PC-9 (cell line): ENCODE measurements at regions not wholly inside any gene's neighbourhood (a gene's known extent, or its start where the extent isn't known, plus 50 kb on each side); places are given as distances from the start of the nearest gene placed in this dataset.
A peak's percentile ranks its signal among the peaks of the same experiment; 100 is the strongest.

Experiments used
- BruUV-seq: library from RNA; stranded (reverse); fragments of 400-500 nt; replicated peaks from 2 replicates; lab custom pipeline; 2021; lab: Mats Ljungman, UMichigan
- CTCF ChIA-PET: fragments of 300-600 bp; sonication (Branson Sonifier 250); formaldehyde crosslinking; loops from one replicate; lab custom pipeline; 2022; ENCODE audit warnings: antibody characterized with exemption; lab: Charles Lee
- POLR2A ChIA-PET: fragments of 300-600 bp; sonication (Branson Sonifier 250); formaldehyde crosslinking; loops from one replicate; lab custom pipeline; 2022; ENCODE audit warnings: antibody characterized with exemption; ENCODE audit not compliant: unreplicated experiment; lab: Charles Lee
- DNase-seq, 2 experiments: peaks; one replicate each; pipeline versions ENCODE4 v3.0.0 to v3.0.0-alpha.2; 2015 to 2022; ENCODE audit warnings: mixed read lengths in 1 of 2
- H2AFZ ChIP-seq: fragments of 200-600 bp; sonication (generic); 2 replicates; pipeline ENCODE4 v1.8.1; 2017; ENCODE audit warnings: antibody characterized with exemption
- H3F3A ChIP-seq: fragments of 200-600 bp; sonication (generic); 2 replicates; pipeline ENCODE4 v1.8.1; 2017; ENCODE audit warnings: antibody characterized with exemption, mild to moderate bottlenecking, low read depth; ENCODE audit not compliant: insufficient read depth
- H3K27ac ChIP-seq: fragments of 200-600 bp; sonication (generic); 2 replicates; pipeline ENCODE4 v1.6.1; 2016; ENCODE audit warnings: mixed run types
- H3K27me3 ChIP-seq: fragments of 200-600 bp; sonication (generic); 2 replicates; pipeline ENCODE4 v1.6.1; 2016; ENCODE audit warnings: low read depth, mixed run types; ENCODE audit not compliant: insufficient read depth
- H3K36me3 ChIP-seq: fragments of 200-600 bp; sonication (generic); 2 replicates; pipeline ENCODE4 v1.6.1; 2016; ENCODE audit warnings: low read depth, mixed run types
- H3K4me1 ChIP-seq: fragments of 200-600 bp; sonication (generic); replicated peaks from 2 replicates; pipeline ENCODE4 v1.6.1; 2016; ENCODE audit warnings: mixed run types; ENCODE audit not compliant: insufficient read depth
- H3K4me2 ChIP-seq: fragments of 200-600 bp; sonication (generic); 2 replicates; pipeline ENCODE4 v1.6.1; 2017; ENCODE audit warnings: mixed run types
- H3K4me3 ChIP-seq: fragments of 200-600 bp; sonication (generic); 2 replicates; pipeline ENCODE4 v1.6.1; 2016; ENCODE audit warnings: mixed run types
- H3K79me2 ChIP-seq: fragments of 200-600 bp; sonication (generic); 2 replicates; pipeline ENCODE4 v1.6.1; 2017; ENCODE audit warnings: low read depth, mixed run types
- H3K9me2 ChIP-seq: fragments of 200-600 bp; sonication (generic); 2 replicates; pipeline ENCODE4 v1.8.1; 2017; ENCODE audit warnings: mild to moderate bottlenecking; ENCODE audit not compliant: insufficient read depth
- H3K9me3 ChIP-seq: fragments of 200-600 bp; sonication (generic); 2 replicates; pipeline ENCODE4 v1.8.1; 2016; ENCODE audit warnings: low read depth; ENCODE audit not compliant: insufficient read depth
- H4K20me1 ChIP-seq: fragments of 200-600 bp; sonication (generic); 2 replicates; pipeline ENCODE4 v1.8.1; 2017; ENCODE audit not compliant: insufficient read depth
- CTCF ChIP-seq: fragments of 200-600 bp; sonication (generic); conservative IDR thresholded peaks from 2 replicates; pipeline ENCODE4 v1.6.1; 2017; ENCODE audit warnings: mixed run types, antibody characterized with exemption, mild to moderate bottlenecking, moderate library complexity
- EZH2 ChIP-seq: fragments of 200-600 bp; sonication (generic); IDR thresholded peaks from 2 replicates; pipeline ENCODE4 v1.8.0; 2017; ENCODE audit warnings: antibody characterized with exemption, low read depth
- intact Hi-C: fragments of 100-400 bp; cut with micrococcal nuclease; formaldehyde crosslinking; loops from one replicate; pipeline ENCODE4 v1.10.0; 2022; ENCODE audit not compliant: unreplicated experiment

GRCh38 chr6:6734479-6735465 lies 146.3 kb downstream of the LY86 start:
- no peaks in the 10 kb centered on the region for H3K36me3 ChIP-seq
- no peaks in the 10 kb centered on the region for H4K20me1 ChIP-seq
- peaks cover 9% of the 10 kb centered on the region; the same call in 1 of the 2 replicates for H3F3A ChIP-seq
- CTCF ChIA-PET = interaction anchor here (0.6 to 1.0 kb wide), 4 partner anchors 8 to 504 kb away, joined by 3 to 4 read pairs (median 3); no protein-coding TSS in a partner anchor
- POLR2A ChIA-PET = interaction anchor here (0.6 kb wide), 1 partner anchor 405 kb away, joined by 5 read pairs; no protein-coding TSS in a partner anchor
- no TSS peak for BruUV-seq
- H3K27me3 ChIP-seq = no peaks in the 10 kb centered on the region
- H3K4me1 ChIP-seq = peaks cover 17% of the 10 kb centered on the region
- no peaks in the 10 kb centered on the region for H3K9me3 ChIP-seq
- TF ChIP-seq CTCF = no peak
- TF ChIP-seq EZH2 = no peak
- H3K79me2 ChIP-seq = no peaks in the 10 kb centered on the region
- peak overlapping the region; percentile 87 for H2AFZ ChIP-seq
- peak overlapping the region; percentile 87 for H3K27ac ChIP-seq
- H3K4me3 ChIP-seq = no peak overlapping the region; the same call in 1 of the 2 replicates
- H3K9me2 ChIP-seq = no peaks in the 10 kb centered on the region
- intact Hi-C loops = loop anchor here (5.0 kb wide), 1 partner anchor 68 kb away; no protein-coding TSS in a partner anchor
- peak overlapping the region; percentile 77 for H3K4me2 ChIP-seq
- peak; percentile 33 to 65 for DNase-seq

- Histone ChIP-seq H4K20me1 (no peaks in the 10 kb centered on the region), H3K4me2 (no peak overlapping the region), H3K4me1 (peaks cover 17% of the 10 kb centered on the region), H3K79me2 (no peaks in the 10 kb centered on the region), H3K27ac (no peak overlapping the region), H3K27me3 (no peaks in the 10 kb centered on the region), H3K9me2 (no peaks in the 10 kb centered on the region), H3K4me3 (no peak overlapping the region), H3F3A (peaks cover 9% of the 10 kb centered on the region; the same call in 1 of the 2 replicates), H3K36me3 (no peaks in the 10 kb centered on the region), H3K9me3 (no peaks in the 10 kb centered on the region), H2AFZ (no peak overlapping the region)
- TF ChIP-seq CTCF (no peak), EZH2 (no peak)
- POLR2A ChIA-PET = no interaction called here
- DNase-seq = no peak
- BruUV-seq = no TSS peak
- intact Hi-C loops = no loop called here
- CTCF ChIA-PET = no interaction called here
Measured at GRCh38 chr6:6736791-6737654, 148.5 kb downstream of the LY86 start.

- H2AFZ ChIP-seq = no peak overlapping the region
- peaks cover 17% of the 10 kb centered on the region for H3K4me1 ChIP-seq
- H3K4me3 ChIP-seq = no peak overlapping the region
- TF ChIP-seq EZH2 (no peak), CTCF (no peak)
- no peaks in the 10 kb centered on the region for H3K9me2 ChIP-seq
- ChIA-PET POLR2A (no interaction called here), CTCF (no interaction called here)
- H4K20me1 ChIP-seq = no peaks in the 10 kb centered on the region
- BruUV-seq = no TSS peak
- H3K4me2 ChIP-seq = no peak overlapping the region
- H3K36me3 ChIP-seq = no peaks in the 10 kb centered on the region
- H3K79me2 ChIP-seq = no peaks in the 10 kb centered on the region
- H3F3A ChIP-seq = peaks cover 9% of the 10 kb centered on the region; the same call in 1 of the 2 replicates
- no peak for DNase-seq
- intact Hi-C loops = no loop called here
- H3K9me3 ChIP-seq = no peaks in the 10 kb centered on the region
- no peak overlapping the region for H3K27ac ChIP-seq
- no peaks in the 10 kb centered on the region for H3K27me3 ChIP-seq
Measured at GRCh38 chr6:6737671-6738070, 149.2 kb downstream of the LY86 start.
